Peyer's patch (tissue), 4 donors: ENCODE measurements at regions not wholly inside any gene's neighbourhood (a gene's known extent, or its start where the extent isn't known, plus 50 kb on each side); places are given as distances from the start of the nearest gene placed in this dataset.

Experiments
- POLR2A ChIP-seq, 2 donors: fragments of 450-650 bp; IDR thresholded peaks; one replicate each; pipeline ENCODE4 v1.5.1; 2017; ENCODE audit warnings: antibody characterized with exemption in 2 of 2, mild to moderate bottlenecking in 2 of 2, moderate library complexity in 2 of 2
- TF ChIP-seq, protein P1 (sequence below), 6 experiments: fragments of 450-650 bp in 4 of 6; fragments of 200-600 bp in 2 of 6; sonication (generic) in 1 of 6; IDR thresholded peaks; one replicate each; pipeline ENCODE4 v1.5.1; 2017 to 2019; ENCODE audit warnings: antibody characterized with exemption in 6 of 6, mild to moderate bottlenecking in 3 of 6, moderate library complexity in 1 of 6

DNA sequence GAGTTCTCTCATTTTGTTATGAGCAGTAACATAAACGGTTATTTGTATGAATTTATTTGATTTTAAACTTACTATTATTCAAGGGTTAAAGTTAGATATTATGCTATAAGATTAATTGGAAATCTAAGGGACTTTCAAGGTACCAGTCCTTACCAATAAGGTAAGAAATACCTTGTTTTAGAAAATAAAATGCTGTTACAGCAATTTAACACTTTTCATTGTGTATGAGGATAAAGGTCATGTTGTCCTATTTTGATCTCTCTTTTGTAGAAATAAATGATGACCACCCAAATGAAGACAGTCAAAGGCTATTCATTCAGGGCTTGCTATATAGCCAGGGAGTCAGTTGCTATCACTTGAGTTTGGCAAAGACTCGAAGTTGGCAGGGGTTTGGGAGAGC is 1185.9 kb upstream of the GOT2 start:
- TF ChIP-seq POLR2A (IDR thresholded peaks at IDR 0.05): no peak
- TF ChIP-seq, protein P1, sequence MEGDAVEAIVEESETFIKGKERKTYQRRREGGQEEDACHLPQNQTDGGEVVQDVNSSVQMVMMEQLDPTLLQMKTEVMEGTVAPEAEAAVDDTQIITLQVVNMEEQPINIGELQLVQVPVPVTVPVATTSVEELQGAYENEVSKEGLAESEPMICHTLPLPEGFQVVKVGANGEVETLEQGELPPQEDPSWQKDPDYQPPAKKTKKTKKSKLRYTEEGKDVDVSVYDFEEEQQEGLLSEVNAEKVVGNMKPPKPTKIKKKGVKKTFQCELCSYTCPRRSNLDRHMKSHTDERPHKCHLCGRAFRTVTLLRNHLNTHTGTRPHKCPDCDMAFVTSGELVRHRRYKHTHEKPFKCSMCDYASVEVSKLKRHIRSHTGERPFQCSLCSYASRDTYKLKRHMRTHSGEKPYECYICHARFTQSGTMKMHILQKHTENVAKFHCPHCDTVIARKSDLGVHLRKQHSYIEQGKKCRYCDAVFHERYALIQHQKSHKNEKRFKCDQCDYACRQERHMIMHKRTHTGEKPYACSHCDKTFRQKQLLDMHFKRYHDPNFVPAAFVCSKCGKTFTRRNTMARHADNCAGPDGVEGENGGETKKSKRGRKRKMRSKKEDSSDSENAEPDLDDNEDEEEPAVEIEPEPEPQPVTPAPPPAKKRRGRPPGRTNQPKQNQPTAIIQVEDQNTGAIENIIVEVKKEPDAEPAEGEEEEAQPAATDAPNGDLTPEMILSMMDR (IDR thresholded peaks at IDR 0.05): no peak
